Spinal cord (tissue), 9 donors: ENCODE measurements at regions not wholly inside any gene's neighbourhood (a gene's known extent, or its start where the extent isn't known, plus 50 kb on each side); places are given as distances from the start of the nearest gene placed in this dataset.
"Not testable (repeated sequence)": the region's sequence is repeated elsewhere in the genome, so short reads cannot be mapped to it uniquely, and the experiment has no call there.

Experiments used
- DNase-seq, 6 donors: peaks; one replicate each; pipeline versions ENCODE4 v3.0.0 to v3.0.0-alpha.2; 2013 to 2015; ENCODE audit warnings: low spot score in 6 of 6, low read depth in 4 of 6
- H3K27ac ChIP-seq: one replicate; pipeline ENCODE4 v1.5.1; 2013; ENCODE audit warnings: low read depth, low read length, control low read depth
- H3K27me3 ChIP-seq: one replicate; pipeline ENCODE4 v1.6.1; 2013; ENCODE audit warnings: low read length; ENCODE audit not compliant: control insufficient read depth, insufficient read depth
- H3K36me3 ChIP-seq: one replicate; pipeline ENCODE4 v1.6.1; 2013; ENCODE audit warnings: low read length; ENCODE audit not compliant: control insufficient read depth, insufficient read depth
- H3K4me1 ChIP-seq: one replicate; pipeline ENCODE4 v1.6.1; 2013; ENCODE audit warnings: low read length; ENCODE audit not compliant: control insufficient read depth, insufficient read depth
- H3K4me3 ChIP-seq: one replicate; pipeline ENCODE4 v1.5.1; 2013; ENCODE audit warnings: low read depth, low read length, control low read depth
- H3K9me3 ChIP-seq: one replicate; pipeline ENCODE4 v1.6.1; 2013; ENCODE audit warnings: low read length; ENCODE audit not compliant: control insufficient read depth, insufficient read depth
- WGBS: methylation state at CpG from one replicate; pipeline ENCODE4 v1.1.5; 2013; ENCODE audit warnings: missing lambda C conversion rate; ENCODE audit not compliant: insufficient coverage; 5-methylcytosine and 5-hydroxymethylcytosine counted together
- donor health status: healthy.

GRCh38 chr10:21289271-21289670 lies 236.2 kb downstream of the SKIDA1 start:
- 86% methylated on average over 2 of the region's 3 CpGs for WGBS
- Histone ChIP-seq H3K27me3 (peaks cover 2% of the 10 kb centered on the region), H3K27ac (no peak overlapping the region), H3K4me1 (no peaks in the 10 kb centered on the region), H3K4me3 (no peak overlapping the region), H3K9me3 (peaks cover 6% of the 10 kb centered on the region), H3K36me3 (no peaks in the 10 kb centered on the region)
- no peak for DNase-seq

- H3K4me1 ChIP-seq: no peaks in the 10 kb centered on the region
- 95% methylated on average over 4 of the region's 4 CpGs for WGBS
- DNase-seq: no peak
- H3K36me3 ChIP-seq: no peaks in the 10 kb centered on the region
- peaks cover 6% of the 10 kb centered on the region for H3K9me3 ChIP-seq
- no peak overlapping the region for H3K4me3 ChIP-seq
- no peak overlapping the region for H3K27ac ChIP-seq
- no peaks in the 10 kb centered on the region for H3K27me3 ChIP-seq
Observed at GRCh38 chr10:21285742-21286331, 239.6 kb downstream of the SKIDA1 start.

- peaks cover 6% of the 10 kb centered on the region for H3K9me3 ChIP-seq
- no peaks in the 10 kb centered on the region for H3K4me1 ChIP-seq
- H3K36me3 ChIP-seq: no peaks in the 10 kb centered on the region
- H3K4me3 ChIP-seq: no peak overlapping the region
- H3K27ac ChIP-seq: no peak overlapping the region
- DNase-seq: no peak
- no peaks in the 10 kb centered on the region for H3K27me3 ChIP-seq
- 31% methylated on average over 3 of the region's 4 CpGs for WGBS
Observed at GRCh38 chr10:21285207-21285606, 240.3 kb downstream of the SKIDA1 start.

GRCh38 chr10:21284301-21284700 lies 241.2 kb downstream of the SKIDA1 start:
- H3K36me3 ChIP-seq: no peaks in the 10 kb centered on the region
- H3K4me1 ChIP-seq: no peaks in the 10 kb centered on the region
- 33% methylated on average over 1 of the region's 2 CpGs for WGBS
- no peaks in the 10 kb centered on the region for H3K27me3 ChIP-seq
- H3K9me3 ChIP-seq: peaks cover 6% of the 10 kb centered on the region
- DNase-seq: no peak
- no peak overlapping the region for H3K27ac ChIP-seq
- H3K4me3 ChIP-seq: no peak overlapping the region

GRCh38 chr10:21283053-21283452 lies 242.4 kb downstream of the SKIDA1 start:
- H3K4me3 ChIP-seq, H3K36me3 ChIP-seq, DNase-seq, H3K4me1 ChIP-seq, H3K27ac ChIP-seq, H3K27me3 ChIP-seq, H3K9me3 ChIP-seq: not testable (repeated sequence)
- WGBS: 58% methylated on average over 2 of the region's 6 CpGs

GRCh38 chr10:21281765-21282484 lies 243.6 kb downstream of the SKIDA1 start:
- no peak overlapping the region for H3K27ac ChIP-seq
- WGBS: 68% methylated on average over 4 of the region's 8 CpGs
- H3K36me3 ChIP-seq: no peaks in the 10 kb centered on the region

GRCh38 chr10:21280971-21281572 lies 244.4 kb downstream of the SKIDA1 start:
- Histone ChIP-seq H3K36me3 (no peaks in the 10 kb centered on the region), H3K4me1 (no peaks in the 10 kb centered on the region), H3K27ac (no peak overlapping the region), H3K9me3 (no peaks in the 10 kb centered on the region), H3K4me3 (no peak overlapping the region), H3K27me3 (no peaks in the 10 kb centered on the region)
- no CpG with 5 or more reads among the region's 2 CpGs for WGBS
- DNase-seq: no peak

More at GRCh38 chr10:21281765-21282484, 243.6 kb downstream of the SKIDA1 start:
- DNase-seq: no peak
- Histone ChIP-seq H3K4me3 (no peak overlapping the region), H3K9me3 (peaks cover 2% of the 10 kb centered on the region), H3K4me1 (no peaks in the 10 kb centered on the region), H3K27me3 (no peaks in the 10 kb centered on the region)

- DNase-seq: no peak
- Histone ChIP-seq H3K27ac (no peak overlapping the region), H3K4me3 (no peak overlapping the region), H3K27me3 (no peaks in the 10 kb centered on the region), H3K4me1 (no peaks in the 10 kb centered on the region), H3K36me3 (no peaks in the 10 kb centered on the region), H3K9me3 (no peaks in the 10 kb centered on the region)
- WGBS: 82% methylated on average over 5 of the region's 5 CpGs
Observed at GRCh38 chr10:21280037-21280436, 245.4 kb downstream of the SKIDA1 start.

GRCh38 chr10:21279217-21279575 lies 246.3 kb downstream of the SKIDA1 start:
- no peak for DNase-seq
- no peaks in the 10 kb centered on the region for H3K36me3 ChIP-seq
- WGBS: 90% methylated on average over 2 of the region's 3 CpGs

More at GRCh38 chr10:21279217-21279575, 246.3 kb downstream of the SKIDA1 start:
- H3K9me3 ChIP-seq: no peaks in the 10 kb centered on the region
- H3K4me3 ChIP-seq: no peak overlapping the region
- H3K4me1 ChIP-seq: no peaks in the 10 kb centered on the region
- peak overlapping the region; percentile 64 for H3K27ac ChIP-seq
- no peaks in the 10 kb centered on the region for H3K27me3 ChIP-seq
